Right atrium auricular region (tissue), 2 donors: ENCODE measurements at regions not wholly inside any gene's neighbourhood (a gene's known extent, or its start where the extent isn't known, plus 50 kb on each side); places are given as distances from the start of the nearest gene placed in this dataset.
"Not testable (repeated sequence)": the region's sequence is repeated elsewhere in the genome, so short reads cannot be mapped to it uniquely, and the experiment has no call there.

Experiments
- DNase-seq: peaks from one replicate; pipeline ENCODE4 v3.0.0-alpha.2; 2019; ENCODE audit warnings: low spot score
- H3K27ac ChIP-seq, 2 donors: fragments of 200-600 bp; sonication (generic); 1 replicate in 1 of 2; 2 replicates in 1 of 2; pipeline ENCODE4 v1.5.1; 2016 to 2019
- H3K27me3 ChIP-seq, 2 donors: fragments of 200-600 bp; sonication (generic); one replicate each; pipeline versions ENCODE4 v1.5.1 to v1.6.0; 2017 to 2019
- H3K36me3 ChIP-seq: fragments of 200-600 bp; sonication (generic); one replicate; pipeline ENCODE4 v1.5.1; 2016
- H3K4me1 ChIP-seq, 2 donors: fragments of 200-600 bp; sonication (generic); one replicate each; pipeline versions ENCODE4 v1.5.1 to v1.6.0; 2017 to 2019
- H3K4me3 ChIP-seq, 2 donors: fragments of 200-600 bp; sonication (generic); 1 replicate in 1 of 2; 2 replicates in 1 of 2; pipeline ENCODE4 v1.5.1; 2017 to 2019; ENCODE audit warnings: mild to moderate bottlenecking in 1 of 2, moderate library complexity in 1 of 2
- H3K9me3 ChIP-seq, 2 donors: fragments of 200-600 bp; sonication (generic); one replicate each; pipeline ENCODE4 v1.5.1; 2019
- TF ChIP-seq, protein P1 (sequence below), 2 donors: fragments of 200-600 bp; sonication (generic); IDR thresholded peaks; one replicate each; pipeline ENCODE4 v1.5.1; 2019; ENCODE audit warnings: antibody characterized with exemption in 2 of 2

GRCh38 chr3:5358911-5359310 lies 171.4 kb downstream of the EDEM1 start:
- H3K27ac ChIP-seq: no peak overlapping the region
- peaks cover 0 to 7% of the 10 kb centered on the region in 2 donors for H3K9me3 ChIP-seq
- no peak overlapping the region for H3K4me3 ChIP-seq
- H3K27me3 ChIP-seq: no peaks in the 10 kb centered on the region
- DNase-seq: no peak
- TF ChIP-seq, protein P1, sequence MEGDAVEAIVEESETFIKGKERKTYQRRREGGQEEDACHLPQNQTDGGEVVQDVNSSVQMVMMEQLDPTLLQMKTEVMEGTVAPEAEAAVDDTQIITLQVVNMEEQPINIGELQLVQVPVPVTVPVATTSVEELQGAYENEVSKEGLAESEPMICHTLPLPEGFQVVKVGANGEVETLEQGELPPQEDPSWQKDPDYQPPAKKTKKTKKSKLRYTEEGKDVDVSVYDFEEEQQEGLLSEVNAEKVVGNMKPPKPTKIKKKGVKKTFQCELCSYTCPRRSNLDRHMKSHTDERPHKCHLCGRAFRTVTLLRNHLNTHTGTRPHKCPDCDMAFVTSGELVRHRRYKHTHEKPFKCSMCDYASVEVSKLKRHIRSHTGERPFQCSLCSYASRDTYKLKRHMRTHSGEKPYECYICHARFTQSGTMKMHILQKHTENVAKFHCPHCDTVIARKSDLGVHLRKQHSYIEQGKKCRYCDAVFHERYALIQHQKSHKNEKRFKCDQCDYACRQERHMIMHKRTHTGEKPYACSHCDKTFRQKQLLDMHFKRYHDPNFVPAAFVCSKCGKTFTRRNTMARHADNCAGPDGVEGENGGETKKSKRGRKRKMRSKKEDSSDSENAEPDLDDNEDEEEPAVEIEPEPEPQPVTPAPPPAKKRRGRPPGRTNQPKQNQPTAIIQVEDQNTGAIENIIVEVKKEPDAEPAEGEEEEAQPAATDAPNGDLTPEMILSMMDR (IDR thresholded peaks at IDR 0.05): no peak
- H3K36me3 ChIP-seq: no peaks in the 10 kb centered on the region
- no peaks in the 10 kb centered on the region for H3K4me1 ChIP-seq

GRCh38 chr3:5360453-5360852 lies 172.9 kb downstream of the EDEM1 start:
- H3K4me3 ChIP-seq: no peak overlapping the region
- H3K4me1 ChIP-seq: no peaks in the 10 kb centered on the region
- H3K36me3 ChIP-seq: no peaks in the 10 kb centered on the region
- no peak overlapping the region for H3K27ac ChIP-seq
- H3K27me3 ChIP-seq: no peaks in the 10 kb centered on the region
- peaks cover 0 to 7% of the 10 kb centered on the region in 2 donors for H3K9me3 ChIP-seq
- TF ChIP-seq, protein P1 (IDR thresholded peaks at IDR 0.05): no peak
- no peak for DNase-seq

DNA sequence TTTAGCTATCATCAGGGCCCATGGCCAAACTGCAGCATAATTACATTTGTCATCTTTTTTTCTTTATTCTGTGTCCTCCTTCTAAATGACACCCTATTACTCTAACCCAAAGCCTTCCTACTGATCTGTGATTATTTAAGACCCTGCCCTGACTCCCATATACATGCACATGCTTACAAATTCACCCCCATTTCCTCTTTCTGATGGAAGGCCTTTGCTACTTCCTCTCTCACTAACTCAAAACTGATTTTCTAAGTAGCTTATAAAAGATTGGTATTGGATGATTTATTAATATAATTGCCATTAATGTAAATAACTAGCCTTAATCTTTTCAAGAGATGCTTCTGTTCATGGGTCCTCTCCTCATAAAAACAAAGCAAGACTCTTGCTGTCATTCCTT lies 179.2 kb downstream of the EDEM1 start:
- no peaks in the 10 kb centered on the region for H3K4me1 ChIP-seq
- no peaks in the 10 kb centered on the region for H3K36me3 ChIP-seq
- H3K27me3 ChIP-seq: no peaks in the 10 kb centered on the region
- TF ChIP-seq, protein P1 (IDR thresholded peaks at IDR 0.05): no peak
- H3K27ac ChIP-seq: no peak overlapping the region
- H3K4me3 ChIP-seq: no peak overlapping the region
- H3K9me3 ChIP-seq: no peaks in the 10 kb centered on the region
- DNase-seq: no peak

DNA sequence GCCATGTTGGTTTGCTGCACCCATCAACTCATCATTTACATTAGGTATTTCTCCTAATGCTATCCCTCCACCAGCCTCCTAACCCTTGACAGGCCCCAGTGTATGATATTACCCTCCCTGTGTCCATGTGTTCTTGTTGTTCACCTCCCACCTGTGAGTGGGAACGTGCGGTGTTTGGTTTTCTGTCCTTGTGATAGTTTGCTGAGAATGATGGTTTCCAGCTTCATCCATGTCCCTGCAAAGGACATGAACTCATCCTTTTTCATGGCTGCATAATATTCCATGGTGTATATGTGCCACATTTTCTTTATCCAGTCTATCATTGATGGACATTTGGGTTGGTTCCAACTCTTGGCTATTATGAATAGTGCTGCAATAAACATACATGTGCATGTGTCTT lies 184.0 kb downstream of the EDEM1 start:
- not testable (repeated sequence) for H3K27me3 ChIP-seq, H3K27ac ChIP-seq

DNA sequence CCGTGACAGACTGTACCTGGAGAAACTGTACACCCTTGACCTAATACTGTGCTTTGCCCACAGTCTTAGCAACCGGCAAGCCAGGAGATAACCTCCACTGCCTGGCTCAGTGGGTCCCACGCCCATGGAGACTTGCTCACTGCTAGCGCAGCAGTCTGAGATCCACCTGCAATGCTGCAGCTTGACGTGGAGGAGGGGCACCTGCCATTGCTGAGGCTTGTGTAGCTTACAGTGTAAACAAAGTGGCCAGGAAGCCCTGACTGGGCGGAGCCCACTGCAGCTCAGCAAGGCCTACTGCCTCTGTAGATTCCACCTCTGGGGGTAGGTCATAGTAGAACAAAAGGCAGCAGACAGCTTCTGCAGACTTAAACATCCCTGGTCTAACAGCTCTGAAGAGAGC lies 189.3 kb downstream of the EDEM1 start:
- no peak overlapping the region for H3K27ac ChIP-seq
- H3K36me3 ChIP-seq: no peaks in the 10 kb centered on the region
- H3K27me3 ChIP-seq: no peaks in the 10 kb centered on the region
- H3K4me1 ChIP-seq: no peaks in the 10 kb centered on the region
- TF ChIP-seq, protein P1 (IDR thresholded peaks at IDR 0.05): no peak
- no peak for DNase-seq
- no peaks in the 10 kb centered on the region for H3K9me3 ChIP-seq
- H3K4me3 ChIP-seq: no peak overlapping the region

More for the DNA sequence above, 184.0 kb downstream of the EDEM1 start:
- DNase-seq, H3K36me3 ChIP-seq, H3K9me3 ChIP-seq, H3K4me3 ChIP-seq, H3K4me1 ChIP-seq: not testable (repeated sequence)

GRCh38 chr3:5379266-5379665 lies 191.8 kb downstream of the EDEM1 start:
- not testable (repeated sequence) for H3K9me3 ChIP-seq, H3K27me3 ChIP-seq, H3K4me1 ChIP-seq, DNase-seq, H3K4me3 ChIP-seq, H3K27ac ChIP-seq, H3K36me3 ChIP-seq

DNA sequence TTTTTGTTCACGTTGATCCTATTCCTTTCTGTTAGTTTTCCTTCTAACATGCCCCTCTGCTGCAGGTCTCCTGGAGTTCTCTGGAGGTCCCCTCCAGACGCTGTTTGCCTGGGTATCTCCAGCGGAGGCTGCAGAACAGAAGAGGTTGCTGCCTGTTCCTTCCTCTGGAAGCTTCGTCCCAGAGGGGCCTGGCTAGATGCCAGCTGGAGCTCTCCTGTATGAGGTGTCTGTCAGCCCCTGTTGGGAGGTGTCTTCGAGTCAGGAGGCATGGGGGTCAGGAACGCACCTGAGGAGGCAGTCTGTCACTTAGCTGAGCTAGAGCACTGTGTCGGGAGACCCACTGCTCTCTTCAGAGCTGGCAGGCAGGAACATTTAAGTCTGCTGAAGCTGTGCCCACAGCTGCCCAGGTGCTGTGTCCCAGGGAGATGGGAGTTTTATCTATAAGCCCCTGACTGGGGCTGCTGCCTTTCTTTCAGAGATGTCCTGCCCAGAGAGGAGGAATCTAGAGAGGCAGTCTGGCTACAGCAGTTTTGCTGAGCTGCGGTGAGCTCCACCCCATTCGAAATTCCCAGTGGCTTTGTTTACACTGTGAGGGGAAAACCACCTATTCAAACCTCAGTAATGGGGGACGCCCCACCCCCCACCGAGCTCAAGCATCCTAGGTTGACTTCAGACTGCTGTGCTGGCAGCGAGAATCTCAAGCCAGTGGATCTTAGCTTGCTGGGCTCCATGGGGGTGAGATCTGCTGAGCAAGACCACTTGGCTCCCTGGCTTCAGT lies 196.2 kb downstream of the EDEM1 start:
- not testable (repeated sequence) for H3K36me3 ChIP-seq, H3K27me3 ChIP-seq, H3K4me3 ChIP-seq, DNase-seq, H3K9me3 ChIP-seq, H3K4me1 ChIP-seq, H3K27ac ChIP-seq
